ENCODE measurements at regions not wholly inside any gene's neighbourhood (a gene's known extent, or its start where the extent isn't known, plus 50 kb on each side); places are given as distances from the start of the nearest gene placed in this dataset.
"Not testable (repeated sequence)": the region's sequence is repeated elsewhere in the genome, so short reads cannot be mapped to it uniquely, and the experiment has no call there.

- DNase-seq (ENCODE audit: low read depth) = no peak
Observed at GRCh38 chr9:88872192-88872946, 118.9 kb upstream of the S1PR3 start.

DNA sequence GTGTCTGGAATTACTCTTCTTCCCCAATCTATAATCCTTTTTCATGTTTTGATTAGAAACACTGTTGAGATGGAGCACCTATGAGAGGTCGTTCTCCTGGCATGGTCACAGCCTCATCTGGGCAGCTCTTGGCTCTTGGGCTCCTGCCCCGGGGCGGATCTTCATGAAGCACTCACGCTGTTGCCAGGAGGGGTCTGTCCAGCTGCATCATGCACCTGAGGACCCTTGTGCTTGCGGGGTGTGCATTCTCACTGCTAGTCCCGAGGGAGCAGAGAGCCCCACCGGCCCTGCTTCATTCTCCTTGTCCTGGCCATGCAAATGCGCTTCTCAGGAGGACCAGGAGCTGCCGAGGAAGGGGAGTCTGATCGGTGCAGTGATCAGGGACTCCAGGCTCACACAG is 117.6 kb upstream of the S1PR3 start:
- no peak for DNase-seq (ENCODE audit: low read depth)

DNA sequence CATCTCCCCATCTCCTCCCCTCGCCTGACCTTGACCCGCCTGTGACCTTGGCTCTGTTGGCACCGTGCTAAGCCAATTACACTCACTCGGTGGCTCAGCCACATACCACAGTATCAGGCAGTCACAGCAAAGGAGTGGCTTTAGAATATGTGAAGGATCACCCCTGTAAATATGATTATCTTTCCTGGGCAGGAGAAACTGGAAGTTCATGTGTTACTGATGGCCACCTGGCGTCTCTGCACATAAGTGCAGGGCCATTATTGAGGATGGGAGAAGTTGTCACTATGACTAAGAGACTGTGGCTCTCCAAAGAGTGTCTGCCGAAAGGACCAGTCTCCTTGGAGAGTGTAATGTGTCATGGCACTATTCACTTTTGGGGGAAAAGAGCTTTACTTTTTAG is 116.9 kb upstream of the S1PR3 start:
- peak; percentile 51 for DNase-seq (ENCODE audit: low read depth)

GRCh38 chr9:88875400-88876120 is 115.7 kb upstream of the S1PR3 start:
- DNase-seq (ENCODE audit: low read depth) = no peak

DNA sequence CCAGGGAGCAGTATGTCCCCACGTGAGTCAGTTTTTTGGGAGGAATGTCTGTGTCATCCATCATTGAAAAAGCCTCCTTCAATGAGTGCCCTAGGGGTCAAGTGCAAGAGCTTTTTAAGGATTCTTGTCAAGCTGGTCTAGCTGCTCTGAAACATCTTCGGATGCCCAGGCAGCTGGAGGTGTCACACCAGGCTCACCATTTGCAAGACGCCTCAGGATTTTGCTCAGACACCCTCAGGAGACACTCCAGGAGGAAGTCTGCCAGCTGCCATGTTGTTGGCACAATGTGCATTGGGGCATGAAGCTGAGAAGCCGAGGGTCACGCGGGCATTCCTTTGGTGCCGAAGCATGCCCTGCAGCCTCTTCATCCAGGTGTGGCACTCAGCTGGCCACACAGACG is 111.1 kb upstream of the S1PR3 start:
- DNase-seq (ENCODE audit: low read depth) = no peak

- DNase-seq (ENCODE audit: low read depth) = not testable (repeated sequence)
Observed at GRCh38 chr9:88884291-88884690, 107.0 kb upstream of the S1PR3 start.

GRCh38 chr9:88886762-88887161 is 104.5 kb upstream of the S1PR3 start:
- DNase-seq (ENCODE audit: low read depth) = not testable (repeated sequence)

- peak; percentile 21 for DNase-seq (ENCODE audit: low read depth)
Observed at GRCh38 chr9:88889386-88889785, 101.9 kb upstream of the S1PR3 start.

DNA sequence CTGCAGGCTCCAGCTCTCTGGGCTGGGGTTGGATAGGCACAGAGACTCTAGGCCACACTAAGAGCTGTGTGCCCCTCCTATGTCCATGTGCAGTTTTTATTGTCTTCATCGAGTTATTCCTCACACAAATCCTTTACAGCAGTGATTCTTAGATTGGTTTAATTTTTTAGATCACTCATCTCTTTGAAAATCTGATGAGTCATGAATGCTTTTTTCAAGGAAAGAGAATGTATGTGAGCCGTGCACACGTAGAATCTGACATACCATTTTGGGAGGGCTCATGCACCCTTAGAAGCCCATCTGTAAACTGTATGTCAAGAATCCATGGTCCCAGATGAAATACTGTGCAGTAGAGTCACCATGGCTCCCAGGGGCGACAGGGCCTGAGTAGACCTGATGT is 100.7 kb upstream of the S1PR3 start:
- no peak for DNase-seq (ENCODE audit: low read depth)

DNA sequence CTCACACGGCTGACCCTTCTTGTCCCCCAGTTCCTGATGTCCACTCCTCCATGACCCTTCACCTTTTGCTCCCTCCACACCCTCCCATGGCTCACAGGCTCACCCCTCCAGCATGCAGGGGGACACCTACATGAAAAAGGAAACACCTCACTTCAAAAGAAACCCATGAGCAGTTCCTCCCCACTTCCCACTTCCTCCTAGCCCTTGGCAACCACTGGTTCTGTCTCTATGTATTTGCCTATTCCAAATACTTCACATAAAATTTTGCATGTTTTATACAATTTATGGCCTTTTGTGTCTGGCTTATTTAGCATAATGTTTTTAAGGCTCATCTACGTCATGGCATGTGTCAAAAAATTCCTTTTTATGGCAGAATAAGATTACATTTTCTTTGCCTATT is 100.2 kb upstream of the S1PR3 start:
- DNase-seq (ENCODE audit: low read depth) = no peak

DNA sequence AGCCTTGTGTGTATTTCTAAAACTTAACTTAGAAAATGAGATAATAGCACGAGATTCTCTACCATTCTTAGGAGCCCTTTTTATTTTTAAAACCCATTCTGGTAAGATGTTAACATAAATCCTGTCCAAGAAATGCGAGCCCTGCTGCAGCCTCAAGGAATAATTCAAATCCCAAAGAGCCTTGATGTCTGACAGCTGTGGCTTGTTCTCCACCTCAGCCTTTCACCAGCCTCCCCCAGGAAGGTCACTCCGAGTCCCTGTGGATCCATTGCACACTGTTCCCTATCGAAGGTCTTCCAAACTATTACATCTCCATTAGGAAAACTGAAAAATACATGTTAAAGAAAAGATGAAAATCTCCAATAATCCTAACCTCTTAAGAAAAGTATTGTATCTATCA is 98.5 kb upstream of the S1PR3 start:
- DNase-seq (ENCODE audit: low read depth) = no peak

GRCh38 chr9:88897081-88897480 is 94.2 kb upstream of the S1PR3 start:
- DNase-seq (ENCODE audit: low read depth) = no peak

GRCh38 chr9:88898039-88898720 is 93.1 kb upstream of the S1PR3 start:
- DNase-seq (ENCODE audit: low read depth) = no peak

GRCh38 chr9:88905506-88905905 is 85.8 kb upstream of the S1PR3 start:
- peak; percentile 12 for DNase-seq (ENCODE audit: low read depth)

- DNase-seq (ENCODE audit: low read depth) = no peak
Observed at GRCh38 chr9:88915916-88916315, 75.4 kb upstream of the S1PR3 start.

DNA sequence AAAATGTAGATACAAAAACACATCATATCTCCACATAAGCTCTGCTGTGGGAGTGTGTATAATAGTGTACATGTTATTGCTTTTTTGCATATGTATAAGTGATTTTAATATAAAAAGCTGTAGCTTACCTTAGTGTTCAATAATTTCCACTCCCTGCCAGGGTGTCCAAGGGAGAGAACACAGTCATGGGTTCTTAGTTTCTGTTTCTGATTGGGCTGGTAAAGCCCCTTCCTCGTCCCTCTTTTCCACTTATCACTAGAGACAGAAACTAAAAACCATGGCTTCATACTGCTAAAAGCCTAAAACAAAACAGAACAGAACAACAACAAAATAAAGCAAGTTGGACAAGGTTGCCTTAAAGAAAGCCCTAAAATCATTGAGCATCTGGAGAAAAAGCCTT is 74.4 kb upstream of the S1PR3 start:
- no peak for DNase-seq (ENCODE audit: low read depth)

- no peak for DNase-seq (ENCODE audit: low read depth)
Observed at GRCh38 chr9:88917375-88917774, 73.9 kb upstream of the S1PR3 start.

DNA sequence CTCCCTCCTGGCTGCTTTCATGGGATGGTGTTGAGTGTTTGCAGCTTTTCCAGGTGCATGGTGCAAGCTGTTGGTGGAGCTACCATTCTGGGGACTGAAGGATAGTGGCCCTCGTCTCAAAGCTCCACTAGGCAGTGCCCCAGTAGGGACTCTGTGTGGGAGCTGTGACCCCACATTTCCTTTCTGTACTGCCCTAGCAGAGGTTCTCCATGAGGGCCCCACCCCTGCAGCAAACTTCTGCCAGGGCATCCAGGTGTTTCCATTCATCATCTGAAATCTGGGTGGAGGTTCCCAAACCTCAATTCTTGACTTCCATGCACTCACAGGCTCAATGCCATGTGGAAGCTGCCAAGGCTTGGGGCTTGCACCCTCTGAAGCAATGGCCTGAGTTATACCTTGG is 72.7 kb upstream of the S1PR3 start:
- DNase-seq (ENCODE audit: low read depth) = not testable (repeated sequence)

GRCh38 chr9:88920645-88921044 is 70.6 kb upstream of the S1PR3 start:
- no peak for DNase-seq (ENCODE audit: low read depth)

GRCh38 chr9:88922091-88922490 is 69.2 kb upstream of the S1PR3 start:
- DNase-seq (ENCODE audit: low read depth) = no peak

DNA sequence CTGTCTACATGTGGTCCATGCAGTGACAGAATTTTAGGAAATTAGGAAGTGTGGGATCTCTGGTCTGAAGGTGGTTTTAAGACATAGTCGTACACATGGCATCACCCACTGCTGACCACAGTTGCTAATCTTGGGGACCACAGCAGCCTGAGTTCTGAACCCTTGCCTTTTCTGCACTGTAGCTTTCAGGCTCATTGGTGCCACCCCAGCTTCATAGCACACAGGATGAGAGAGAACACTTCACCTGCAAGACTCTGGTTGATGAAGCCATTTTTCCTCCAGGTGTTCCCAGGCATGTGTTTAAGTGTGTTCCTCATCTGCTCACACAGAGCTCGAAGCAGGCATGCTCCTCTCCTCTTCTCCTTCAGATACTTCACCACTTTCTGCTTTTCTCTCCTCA is 68.2 kb upstream of the S1PR3 start:
- no peak for DNase-seq (ENCODE audit: low read depth)

GRCh38 chr9:88923653-88924288 is 67.5 kb upstream of the S1PR3 start:
- no peak for DNase-seq (ENCODE audit: low read depth)
